WTC11 (cell line): ENCODE measurements at regions not wholly inside any gene's neighbourhood (a gene's known extent, or its start where the extent isn't known, plus 50 kb on each side); places are given as distances from the start of the nearest gene placed in this dataset.

ENCODE experiments used
- ATAC-seq: fragments of 200-7000 bp; cut with Tn5 transposase; 2 replicates; pipeline ENCODE4 v1.10.0; 2021; ENCODE audit warnings: mild to moderate bottlenecking, moderate library complexity
- CTCF ChIA-PET: fragments of 300-600 bp; sonication (Branson Sonifier 250); formaldehyde crosslinking; loops from one replicate; lab custom pipeline; 2021; ENCODE audit warnings: antibody characterized with exemption; lab: Charles Lee
- POLR2A ChIA-PET: fragments of 350-600 bp; sonication (Branson Sonifier 250); formaldehyde crosslinking; loops from one replicate; lab custom pipeline; 2021; ENCODE audit warnings: antibody characterized with exemption; lab: Charles Lee
- DNase-seq: peaks from one replicate; pipeline ENCODE4 v3.0.0; 2021; ENCODE audit warnings: low spot score
- H3K27ac Mint-ChIP-seq: 2 replicates; pipeline ENCODE4 v1.8.0; 2021; ENCODE audit warnings: mixed read lengths
- H3K27me3 Mint-ChIP-seq: 2 replicates; pipeline ENCODE4 v1.8.0; 2021; ENCODE audit warnings: low read depth, mild to moderate bottlenecking, moderate library complexity, mixed read lengths
- H3K36me3 Mint-ChIP-seq: 2 replicates; pipeline ENCODE4 v1.8.0; 2021; ENCODE audit warnings: mixed read lengths
- H3K4me1 Mint-ChIP-seq: 2 replicates; pipeline ENCODE4 v1.8.0; 2022; ENCODE audit warnings: mixed read lengths
- H3K4me3 Mint-ChIP-seq: 2 replicates; pipeline ENCODE4 v1.8.0; 2021; ENCODE audit warnings: mild to moderate bottlenecking, moderate library complexity, mixed read lengths
- H3K9me3 Mint-ChIP-seq: 2 replicates; pipeline ENCODE4 v1.8.0; 2021; ENCODE audit warnings: mixed read lengths
- AFF4 ChIP-seq: sonication (generic); formaldehyde crosslinking; IDR thresholded peaks from 2 replicates; pipeline ENCODE4 v1.8.1; 2023; ENCODE audit warnings: mild to moderate bottlenecking, missing genetic modification reagents, borderline replicate concordance
- ARID4B ChIP-seq: sonication (generic); formaldehyde crosslinking; IDR thresholded peaks from 2 replicates; pipeline ENCODE4 v1.8.0; 2023; ENCODE audit warnings: missing genetic modification reagents, mild to moderate bottlenecking, borderline replicate concordance
- ATF1 ChIP-seq: sonication (generic); formaldehyde crosslinking; IDR thresholded peaks from 2 replicates; pipeline ENCODE4 v1.8.1; 2023; ENCODE audit warnings: mild to moderate bottlenecking, moderate library complexity, missing genetic modification reagents
- ATF2 ChIP-seq: sonication (generic); formaldehyde crosslinking; IDR thresholded peaks from 2 replicates; pipeline ENCODE4 v1.8.1; 2022; ENCODE audit warnings: low read depth, missing genetic modification reagents, borderline replicate concordance
- CREB1 ChIP-seq: sonication (generic); formaldehyde crosslinking; IDR thresholded peaks from 2 replicates; pipeline ENCODE4 v1.8.0; 2023; ENCODE audit warnings: mild to moderate bottlenecking, missing genetic modification reagents
- ETV6 ChIP-seq: sonication (generic); formaldehyde crosslinking; IDR thresholded peaks from 2 replicates; pipeline ENCODE4 v1.8.1; 2022; ENCODE audit warnings: mild to moderate bottlenecking, missing genetic modification reagents
- GABPB1 ChIP-seq: sonication (generic); formaldehyde crosslinking; IDR thresholded peaks from 2 replicates; pipeline ENCODE4 v1.8.1; 2023; ENCODE audit warnings: mild to moderate bottlenecking, missing genetic modification reagents
- MAX ChIP-seq: sonication (generic); formaldehyde crosslinking; IDR thresholded peaks from 2 replicates; pipeline ENCODE4 v1.8.0; 2022; ENCODE audit warnings: mild to moderate bottlenecking, missing genetic modification reagents
- NR3C1 ChIP-seq: sonication (generic); formaldehyde crosslinking; conservative IDR thresholded peaks from 2 replicates; pipeline ENCODE4 v1.8.1; 2023; ENCODE audit warnings: low read depth, mild to moderate bottlenecking, missing genetic modification reagents
- OVOL2 ChIP-seq: fragments of 250-450 bp; sonication (Bioruptor Pico); IDR thresholded peaks from 2 replicates; pipeline ENCODE4 v1.9.0; 2021; ENCODE audit warnings: mild to moderate bottlenecking, borderline replicate concordance
- RELA ChIP-seq: sonication (generic); formaldehyde crosslinking; IDR thresholded peaks from 2 replicates; pipeline ENCODE4 v1.8.1; 2022; ENCODE audit warnings: missing genetic modification reagents, mild to moderate bottlenecking, borderline replicate concordance
- RORB ChIP-seq: fragments of 250-450 bp; sonication (Bioruptor Pico); IDR thresholded peaks from 2 replicates; pipeline ENCODE4 v1.9.0; 2021; ENCODE audit warnings: mild to moderate bottlenecking
- SP1 ChIP-seq: sonication (generic); formaldehyde crosslinking; conservative IDR thresholded peaks from 2 replicates; pipeline ENCODE4 v1.8.1; 2022; ENCODE audit warnings: missing genetic modification reagents
- TEAD1 ChIP-seq: sonication (generic); formaldehyde crosslinking; IDR thresholded peaks from 2 replicates; pipeline ENCODE4 v1.8.0; 2022; ENCODE audit warnings: mild to moderate bottlenecking, missing genetic modification reagents
- TP53 ChIP-seq: sonication (generic); formaldehyde crosslinking; IDR thresholded peaks from 2 replicates; pipeline ENCODE4 v1.8.1; 2023; ENCODE audit warnings: mild to moderate bottlenecking, missing genetic modification reagents
- ZNF121 ChIP-seq: sonication (generic); formaldehyde crosslinking; IDR thresholded peaks from 2 replicates; pipeline ENCODE4 v1.8.0; 2023; ENCODE audit warnings: missing genetic modification reagents
- ZNF396 ChIP-seq: fragments of 250-450 bp; sonication (Bioruptor Pico); IDR thresholded peaks from 2 replicates; pipeline ENCODE4 v1.8.0; 2021; ENCODE audit warnings: mild to moderate bottlenecking, moderate library complexity, borderline replicate concordance
- ZNF416 ChIP-seq: fragments of 250-450 bp; sonication (Bioruptor Pico); IDR thresholded peaks from 2 replicates; pipeline ENCODE4 v1.9.0; 2021; ENCODE audit warnings: mild to moderate bottlenecking, inconsistent platforms
- ZNF512 ChIP-seq: sonication (generic); formaldehyde crosslinking; IDR thresholded peaks from 2 replicates; pipeline ENCODE4 v1.8.1; 2022; ENCODE audit warnings: missing genetic modification reagents, borderline replicate concordance
- TF ChIP-seq, protein P1 (sequence below): sonication (generic); formaldehyde crosslinking; IDR thresholded peaks from 2 replicates; pipeline ENCODE4 v1.8.0; 2022; ENCODE audit warnings: missing genetic modification reagents
- TF ChIP-seq, protein P2 (sequence below): sonication (generic); formaldehyde crosslinking; conservative IDR thresholded peaks from 2 replicates; pipeline ENCODE4 v1.8.1; 2022; ENCODE audit warnings: mild to moderate bottlenecking, missing genetic modification reagents

GRCh38 chr2:217203086-217203485, 343.2 kb upstream of the TNP1 start:
- no peak for ATAC-seq
- POLR2A ChIA-PET = no interaction called here
- peaks cover 9% of the 10 kb centered on the region for H3K36me3 Mint-ChIP-seq

DNA sequence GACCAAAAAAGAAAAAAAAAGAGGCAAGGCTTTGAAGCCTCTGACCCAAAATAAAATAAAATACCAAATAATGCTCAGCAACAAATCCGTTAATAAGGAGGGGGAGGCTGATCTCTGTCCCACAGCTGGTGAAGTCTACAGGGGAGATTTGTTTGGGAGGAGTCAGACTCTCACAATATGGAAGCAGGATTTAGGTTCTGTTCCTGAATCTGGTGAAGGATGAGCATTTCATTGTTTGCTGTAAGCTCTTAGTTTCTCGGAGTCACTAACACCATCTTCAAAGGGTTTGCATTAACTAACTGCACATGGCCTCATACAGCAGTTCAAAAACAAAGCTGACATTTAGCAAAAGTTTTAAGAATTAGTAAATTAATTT, 339.4 kb upstream of the TNP1 start:
- no peaks in the 10 kb centered on the region; the same call in none of the 2 replicates for H3K27me3 Mint-ChIP-seq
- CTCF ChIA-PET = interaction anchor here (0.5 to 1.6 kb wide), 2 partner anchors 33 to 440 kb away, joined by 3 to 4 read pairs; no protein-coding TSS in a partner anchor
- no peak overlapping the region for H3K27ac Mint-ChIP-seq
- H3K4me3 Mint-ChIP-seq = no peak overlapping the region
- peaks cover 9% of the 10 kb centered on the region for H3K4me1 Mint-ChIP-seq
- H3K9me3 Mint-ChIP-seq = peaks cover 37% of the 10 kb centered on the region
- POLR2A ChIA-PET = interaction anchor here (0.7 kb wide), 1 partner anchor 33 kb away, joined by 3 read pairs; no protein-coding TSS in a partner anchor
- DNase-seq (no peak), ATAC-seq (no peak)
- H3K36me3 Mint-ChIP-seq = peaks cover 13% of the 10 kb centered on the region
- TF ChIP-seq TP53 (CRISPR knock-in tag) (no peak), RORB (CRISPR knock-in tag) (no peak), ARID4B (CRISPR knock-in tag) (no peak), ZNF512 (CRISPR knock-in tag) (no peak), GABPB1 (CRISPR knock-in tag) (no peak), MAX (CRISPR knock-in tag) (no peak), RELA (CRISPR knock-in tag) (no peak), NR3C1 (CRISPR knock-in tag) (no peak), CREB1 (CRISPR knock-in tag) (no peak), AFF4 (no peak), ZNF396 (no peak), OVOL2 (no peak), TEAD1 (CRISPR knock-in tag) (no peak)
- TF ChIP-seq, protein P1, sequence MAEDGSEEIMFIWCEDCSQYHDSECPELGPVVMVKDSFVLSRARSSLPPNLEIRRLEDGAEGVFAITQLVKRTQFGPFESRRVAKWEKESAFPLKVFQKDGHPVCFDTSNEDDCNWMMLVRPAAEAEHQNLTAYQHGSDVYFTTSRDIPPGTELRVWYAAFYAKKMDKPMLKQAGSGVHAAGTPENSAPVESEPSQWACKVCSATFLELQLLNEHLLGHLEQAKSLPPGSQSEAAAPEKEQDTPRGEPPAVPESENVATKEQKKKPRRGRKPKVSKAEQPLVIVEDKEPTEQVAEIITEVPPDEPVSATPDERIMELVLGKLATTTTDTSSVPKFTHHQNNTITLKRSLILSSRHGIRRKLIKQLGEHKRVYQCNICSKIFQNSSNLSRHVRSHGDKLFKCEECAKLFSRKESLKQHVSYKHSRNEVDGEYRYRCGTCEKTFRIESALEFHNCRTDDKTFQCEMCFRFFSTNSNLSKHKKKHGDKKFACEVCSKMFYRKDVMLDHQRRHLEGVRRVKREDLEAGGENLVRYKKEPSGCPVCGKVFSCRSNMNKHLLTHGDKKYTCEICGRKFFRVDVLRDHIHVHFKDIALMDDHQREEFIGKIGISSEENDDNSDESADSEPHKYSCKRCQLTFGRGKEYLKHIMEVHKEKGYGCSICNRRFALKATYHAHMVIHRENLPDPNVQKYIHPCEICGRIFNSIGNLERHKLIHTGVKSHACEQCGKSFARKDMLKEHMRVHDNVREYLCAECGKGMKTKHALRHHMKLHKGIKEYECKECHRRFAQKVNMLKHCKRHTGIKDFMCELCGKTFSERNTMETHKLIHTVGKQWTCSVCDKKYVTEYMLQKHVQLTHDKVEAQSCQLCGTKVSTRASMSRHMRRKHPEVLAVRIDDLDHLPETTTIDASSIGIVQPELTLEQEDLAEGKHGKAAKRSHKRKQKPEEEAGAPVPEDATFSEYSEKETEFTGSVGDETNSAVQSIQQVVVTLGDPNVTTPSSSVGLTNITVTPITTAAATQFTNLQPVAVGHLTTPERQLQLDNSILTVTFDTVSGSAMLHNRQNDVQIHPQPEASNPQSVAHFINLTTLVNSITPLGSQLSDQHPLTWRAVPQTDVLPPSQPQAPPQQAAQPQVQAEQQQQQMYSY (CRISPR knock-in tag) = no peak

More at GRCh38 chr2:217203086-217203485, 343.2 kb upstream of the TNP1 start:
- Mint-ChIP-seq H3K4me3 (no peak overlapping the region), H3K9me3 (peaks cover 28% of the 10 kb centered on the region), H3K4me1 (peaks cover 32% of the 10 kb centered on the region), H3K27me3 (no peaks in the 10 kb centered on the region), H3K27ac (no peak overlapping the region)
- TF ChIP-seq, protein P2, sequence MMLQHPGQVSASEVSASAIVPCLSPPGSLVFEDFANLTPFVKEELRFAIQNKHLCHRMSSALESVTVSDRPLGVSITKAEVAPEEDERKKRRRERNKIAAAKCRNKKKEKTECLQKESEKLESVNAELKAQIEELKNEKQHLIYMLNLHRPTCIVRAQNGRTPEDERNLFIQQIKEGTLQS (CRISPR knock-in tag) = no peak
- TF ChIP-seq ZNF416 (CRISPR knock-in tag) (no peak), ATF1 (CRISPR knock-in tag) (no peak), ZNF121 (CRISPR knock-in tag) (no peak), SP1 (no peak), ETV6 (CRISPR knock-in tag) (no peak), ATF2 (CRISPR knock-in tag) (no peak)
- DNase-seq = no peak
- CTCF ChIA-PET = no interaction called here
